ENCODE measurements at regions not wholly inside any gene's neighbourhood (a gene's known extent, or its start where the extent isn't known, plus 50 kb on each side); places are given as distances from the start of the nearest gene placed in this dataset.

GRCh38 chr19:16000024-16000663 lies 51.3 kb downstream of the OR10H4 start:
- CTCF ChIA-PET: interaction anchor here (1.2 kb wide), 1 partner anchor 370 kb away, joined by 3 read pairs; no protein-coding TSS in a partner anchor
- Histone ChIP-seq H3K4me2 (no peak overlapping the region), H3K27ac (no peak overlapping the region), H3K9me3 (peaks cover 5% of the 10 kb centered on the region; the same call in 1 of the 3 replicates), H3K4me1 (no peaks in the 10 kb centered on the region), H3K4me3 (no peak overlapping the region)
- POLR2A ChIA-PET: no interaction called here
- 57% methylated on average over 10 of the region's 10 CpGs for WGBS (ENCODE audit: missing lambda C conversion rate)
- TF ChIP-seq HOXB13 (CRISPR knock-in tag; IDR thresholded peaks at IDR 0.05; ENCODE audit: low read depth): no peak
- no peak for TF ChIP-seq KDM1A (IDR thresholded peaks at IDR 0.05; ENCODE audit: low read depth)
- no peak for TF ChIP-seq ZSCAN20 (CRISPR knock-in tag; IDR thresholded peaks at IDR 0.05)
- TF ChIP-seq HEYL (CRISPR knock-in tag; IDR thresholded peaks at IDR 0.05): no peak
- TF ChIP-seq HMGXB4 (CRISPR knock-in tag; IDR thresholded peaks at IDR 0.05; ENCODE audit: borderline replicate concordance): no peak
- no peak for TF ChIP-seq BHLHE40 (IDR thresholded peaks at IDR 0.05; ENCODE audit: low read depth, low read length)
- no peak for TF ChIP-seq EHF (CRISPR knock-in tag; IDR thresholded peaks at IDR 0.05)
- no peak for TF ChIP-seq JUN (IDR thresholded peaks at IDR 0.05)
- no peak for TF ChIP-seq RARB (CRISPR knock-in tag; IDR thresholded peaks at IDR 0.05)
- no peak for TF ChIP-seq FOXS1 (CRISPR knock-in tag; IDR thresholded peaks at IDR 0.05)
- no peak for TF ChIP-seq SMC3 (IDR thresholded peaks at IDR 0.05)
- TF ChIP-seq USF2 (IDR thresholded peaks at IDR 0.05): no peak
- DNase-seq (ENCODE audit: low read depth in 1 of 2, low spot score in 1 of 2) (no peak), ATAC-seq (no peak), FAIRE-seq (no peak)

- FAIRE-seq: no peak
- DNase-seq (ENCODE audit: low read depth in 1 of 2, low spot score in 1 of 2): no peak
- POLR2A ChIA-PET: no interaction called here
- whole genome bisulfite sequencing (ENCODE audit: missing lambda C conversion rate): 73% methylated on average over 12 of the region's 12 CpGs
- Histone ChIP-seq H3K27ac (no peak overlapping the region), H3K9me3 (no peaks in the 10 kb centered on the region), H3K4me2 (peak overlapping the region; percentile 32; the same call in 1 of the 3 replicates), H3K4me1 (no peaks in the 10 kb centered on the region), H3K4me3 (no peak overlapping the region)
- TF ChIP-seq CEBPB (IDR thresholded peaks at IDR 0.05): no peak
- no peak for TF ChIP-seq TFCP2L1 (CRISPR knock-in tag; IDR thresholded peaks at IDR 0.05)
- TF ChIP-seq NFE2L2 (conservative IDR thresholded peaks at IDR 0.05; ENCODE audit: low read length): no peak
- no peak for TF ChIP-seq SMC3 (IDR thresholded peaks at IDR 0.05)
- no peak for TF ChIP-seq CBX8 (IDR thresholded peaks at IDR 0.05)
- no peak for TF ChIP-seq NR3C1 (IDR thresholded peaks at IDR 0.05)
- no peak for TF ChIP-seq FOXS1 (CRISPR knock-in tag; IDR thresholded peaks at IDR 0.05)
- no peak for TF ChIP-seq RFX5 (IDR thresholded peaks at IDR 0.05)
- no peak for TF ChIP-seq NPAS2 (CRISPR knock-in tag; IDR thresholded peaks at IDR 0.05; ENCODE audit: borderline replicate concordance)
- TF ChIP-seq ATOH8 (CRISPR knock-in tag; IDR thresholded peaks at IDR 0.05; ENCODE audit: low read depth): no peak
- no peak for TF ChIP-seq RCOR1 (IDR thresholded peaks at IDR 0.05; ENCODE audit: low read depth, low read length)
- TF ChIP-seq HOXA7 (CRISPR knock-in tag; IDR thresholded peaks at IDR 0.05): no peak
- no peak for TF ChIP-seq ELK1 (IDR thresholded peaks at IDR 0.05; ENCODE audit: low read depth, low read length)
- TF ChIP-seq POLR2A (IDR thresholded peaks at IDR 0.05; ENCODE audit: low read length): no peak
- TF ChIP-seq HES2 (IDR thresholded peaks at IDR 0.05): no peak
- TF ChIP-seq EP300 (IDR thresholded peaks at IDR 0.05): no peak
- TF ChIP-seq FOSL2 (IDR thresholded peaks at IDR 0.05): no peak
- no peak for TF ChIP-seq FOSL2 (CRISPR knock-in tag; IDR thresholded peaks at IDR 0.05)
- no peak for TF ChIP-seq MYC (IDR thresholded peaks at IDR 0.05; ENCODE audit: borderline replicate concordance, low read length)
- no peak for TF ChIP-seq MAFK (IDR thresholded peaks at IDR 0.05; ENCODE audit: partially characterized antibody)
- CTCF ChIA-PET: interaction anchor here (1.2 kb wide), 1 partner anchor 372 kb away, joined by 3 read pairs; no protein-coding TSS in a partner anchor
- no peak for ATAC-seq
Observed at GRCh38 chr19:16001481-16002312, 52.9 kb downstream of the OR10H4 start.

All from A549 (cell line).